Erythroblast (primary cell): ENCODE measurements at regions not wholly inside any gene's neighbourhood (a gene's known extent, or its start where the extent isn't known, plus 50 kb on each side); places are given as distances from the start of the nearest gene placed in this dataset.

Source experiments
- GATA1 ChIP-seq: IDR thresholded peaks from 2 replicates; pipeline ENCODE4 v1.6.1; 2011; ENCODE audit warnings: low read depth, mild to moderate bottlenecking, control low read depth, low read length, moderate library complexity
- POLR2A ChIP-seq: IDR thresholded peaks from 2 replicates; pipeline ENCODE4 v1.6.1; 2011; ENCODE audit warnings: mild to moderate bottlenecking, low read length

DNA sequence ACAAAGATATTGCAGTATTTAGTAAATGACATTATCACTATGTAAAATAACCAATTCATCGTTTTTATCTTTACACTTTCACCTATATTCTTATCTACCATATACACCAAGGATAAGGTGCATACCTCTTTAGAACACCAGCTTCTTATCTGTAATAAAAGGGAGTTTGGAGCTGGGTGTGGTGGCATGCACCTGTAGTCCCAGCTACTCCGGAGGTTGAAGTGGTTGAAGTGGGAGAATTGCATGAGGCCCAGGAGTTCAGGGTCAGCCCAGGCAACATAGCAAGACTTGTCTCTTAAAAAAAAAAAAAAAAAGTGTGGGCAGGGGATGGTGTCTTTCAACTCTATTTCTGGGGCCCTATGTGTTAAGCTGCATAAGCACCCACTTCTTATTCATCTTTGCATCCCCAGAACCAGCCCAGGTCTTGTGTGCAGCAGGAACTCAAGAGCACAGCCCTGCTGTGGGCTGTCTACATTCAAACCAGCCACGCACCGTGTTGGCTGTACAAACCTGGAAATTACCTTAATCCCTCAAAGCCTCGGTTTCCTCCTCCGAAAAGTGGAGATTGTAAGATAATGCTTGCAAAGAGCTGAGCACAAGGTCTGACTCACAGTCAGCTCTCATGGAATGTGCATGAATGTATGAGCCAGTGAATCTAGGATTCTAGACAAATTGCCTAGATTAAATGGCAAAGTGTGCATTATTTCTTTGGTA, 256.6 kb upstream of the FOXN3 start:
- no peak for TF ChIP-seq POLR2A
- TF ChIP-seq GATA1 = no peak
